ENCODE measurements at regions not wholly inside any gene's neighbourhood (a gene's known extent, or its start where the extent isn't known, plus 50 kb on each side); places are given as distances from the start of the nearest gene placed in this dataset.
A peak's percentile ranks its signal among the peaks of the same experiment; 100 is the strongest.

GRCh38 chrX:110847334-110847733 is 51.7 kb upstream of the CHRDL1 start:
- peak; percentile 37 for DNase-seq

DNA sequence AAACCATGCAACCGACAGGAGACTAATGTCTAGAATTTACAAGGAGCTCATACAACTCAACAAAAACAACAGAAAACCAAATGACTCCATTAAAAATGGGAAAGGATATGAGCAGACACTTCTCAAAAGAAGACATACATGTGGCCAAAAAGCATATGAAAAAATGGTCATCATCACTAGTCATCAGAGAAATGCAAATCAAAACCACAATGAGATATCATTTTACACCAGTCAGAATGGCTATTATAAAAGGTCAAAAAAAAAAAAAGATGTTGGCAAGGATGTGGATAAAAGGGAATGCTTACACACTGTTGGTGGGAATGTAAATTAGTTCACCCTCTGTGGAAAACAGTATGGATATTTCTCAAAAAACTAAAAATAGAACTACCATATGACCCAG is 50.5 kb upstream of the CHRDL1 start:
- DNase-seq, result no peak

Measured in GDM1 (cell line).